ACHN (cell line): ENCODE measurements at regions not wholly inside any gene's neighbourhood (a gene's known extent, or its start where the extent isn't known, plus 50 kb on each side); places are given as distances from the start of the nearest gene placed in this dataset.
"Not testable (repeated sequence)": the region's sequence is repeated elsewhere in the genome, so short reads cannot be mapped to it uniquely, and the experiment has no call there.

ENCODE experiments used
- DNase-seq: peaks from one replicate; pipeline ENCODE4 v3.0.0-alpha.2; 2015
- in situ Hi-C: cut with HindIII; loops from 2 replicates; pipeline ENCODE4 v1.10.0; 2017; ENCODE audit warnings: low sequenced_read_pairs, low pct_ligation_motif_present, low pct_unique_long_range_greater_than_20kb

GRCh38 chr5:174527916-174528540 is 196.4 kb upstream of the MSX2 start:
- DNase-seq: no peak
- in situ Hi-C loops: no loop called here

GRCh38 chr5:174528821-174529544 is 195.4 kb upstream of the MSX2 start:
- in situ Hi-C loops: no loop called here
- no peak for DNase-seq

DNA sequence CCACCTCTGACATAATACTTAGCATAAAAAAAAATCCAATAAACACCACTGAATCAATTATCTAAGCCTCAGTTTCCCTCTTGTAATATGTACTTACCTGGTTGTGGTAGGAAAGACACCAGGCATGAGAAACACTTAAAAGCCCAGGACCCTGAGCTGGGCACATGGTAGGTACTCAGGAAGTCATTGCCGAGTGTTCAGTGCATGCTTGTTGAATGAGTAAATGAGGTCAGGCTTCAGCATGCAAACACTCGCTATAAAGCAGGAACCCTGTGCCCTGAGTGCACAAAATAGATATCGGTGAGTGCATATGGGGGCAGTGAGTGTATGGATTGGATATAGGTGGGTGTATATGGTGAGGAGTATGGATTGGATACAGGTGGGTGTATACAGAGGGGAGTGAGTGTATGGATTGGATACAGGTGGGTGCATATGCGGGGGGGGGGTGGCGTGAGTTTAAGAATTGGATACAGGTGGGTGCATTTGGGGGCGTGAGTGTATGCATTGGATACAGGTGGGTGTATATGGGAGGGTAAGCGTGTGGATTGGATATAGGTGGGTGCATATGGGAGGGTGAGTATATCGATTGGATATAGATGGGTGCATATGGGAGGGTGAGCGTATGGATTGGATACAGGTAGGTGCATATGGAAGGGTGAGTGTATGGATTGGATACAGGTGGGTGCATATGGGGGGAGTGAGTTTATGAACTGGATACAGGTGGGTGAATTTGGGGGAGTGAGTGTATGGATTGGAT is 194.3 kb upstream of the MSX2 start:
- in situ Hi-C loops: no loop called here
- DNase-seq: no peak

GRCh38 chr5:174531782-174532191 is 192.6 kb upstream of the MSX2 start:
- DNase-seq: peak; percentile 51
- in situ Hi-C loops: no loop called here

DNA sequence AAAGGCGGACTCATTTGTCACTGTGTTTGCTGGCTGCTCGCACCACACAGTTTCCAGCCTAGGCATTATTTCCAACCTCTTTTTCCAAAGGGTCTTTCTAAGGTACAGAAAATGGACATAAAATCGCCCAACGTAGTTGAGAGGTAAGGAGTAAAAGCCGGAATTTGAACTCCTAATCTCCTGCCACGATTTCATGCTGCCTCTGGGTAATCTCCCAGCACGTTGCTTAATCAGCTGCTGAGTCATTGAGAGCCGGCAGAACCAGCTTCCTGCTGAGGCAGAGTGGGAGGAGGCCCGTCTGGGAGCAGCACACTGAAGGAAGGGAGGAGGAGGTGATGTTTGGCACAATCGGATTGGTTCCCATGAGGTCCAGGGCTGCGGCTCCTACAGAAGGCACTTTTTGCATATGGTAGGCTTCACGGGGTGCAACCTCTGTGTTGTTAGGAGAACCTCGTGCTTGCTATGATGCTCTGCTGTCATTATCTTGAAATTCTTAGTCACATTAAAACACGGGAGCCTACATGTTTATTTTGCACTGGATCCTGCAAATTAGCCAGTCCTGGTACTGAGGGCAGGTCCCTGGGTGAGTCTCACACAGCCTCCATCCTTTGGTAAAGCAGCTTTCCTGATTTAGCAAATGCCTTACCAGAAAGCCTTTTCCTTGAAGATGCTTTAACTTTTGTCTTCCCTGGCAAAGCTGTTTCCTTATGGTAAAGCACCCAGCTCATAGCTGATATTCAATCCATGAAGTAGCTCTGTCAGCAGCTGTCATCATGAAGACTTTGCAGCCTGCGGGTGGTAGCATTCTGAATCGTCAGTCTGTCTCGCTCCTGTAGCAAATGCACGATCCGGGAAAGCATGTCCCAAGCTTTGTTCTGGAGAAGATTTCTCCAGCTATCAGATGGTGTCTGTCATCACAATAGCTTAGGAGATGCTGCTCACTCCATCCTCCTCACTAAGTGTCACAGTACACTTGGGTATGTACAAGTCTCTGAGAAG is 191.6 kb upstream of the MSX2 start:
- in situ Hi-C loops: no loop called here
- peak; percentile 84 for DNase-seq

- DNase-seq: no peak
- in situ Hi-C loops: no loop called here
These were observed 190.6 kb upstream of the MSX2 start for GRCh38 chr5:174533751-174534241.

DNA sequence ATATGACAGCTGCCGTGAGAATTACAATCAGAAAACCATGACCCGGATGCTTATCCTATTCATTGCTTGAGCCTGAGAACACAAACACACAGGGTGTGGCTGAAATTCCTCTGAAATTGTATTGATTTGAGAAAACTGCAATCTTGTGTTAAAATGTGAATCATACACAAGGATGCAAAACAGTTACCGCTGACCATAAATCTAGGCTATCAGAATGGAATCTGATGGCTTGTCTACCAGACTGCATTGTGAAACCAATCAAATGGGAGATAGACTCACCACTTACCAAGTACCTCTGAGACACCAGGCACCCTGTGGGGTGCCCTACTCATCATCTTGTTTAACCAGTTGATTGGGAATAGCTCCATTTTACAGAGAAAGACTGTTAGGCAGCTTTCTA is 188.7 kb upstream of the MSX2 start:
- in situ Hi-C loops: no loop called here
- DNase-seq: no peak

GRCh38 chr5:174539823-174540222 is 184.6 kb upstream of the MSX2 start:
- in situ Hi-C loops, DNase-seq: not testable (repeated sequence)

DNA sequence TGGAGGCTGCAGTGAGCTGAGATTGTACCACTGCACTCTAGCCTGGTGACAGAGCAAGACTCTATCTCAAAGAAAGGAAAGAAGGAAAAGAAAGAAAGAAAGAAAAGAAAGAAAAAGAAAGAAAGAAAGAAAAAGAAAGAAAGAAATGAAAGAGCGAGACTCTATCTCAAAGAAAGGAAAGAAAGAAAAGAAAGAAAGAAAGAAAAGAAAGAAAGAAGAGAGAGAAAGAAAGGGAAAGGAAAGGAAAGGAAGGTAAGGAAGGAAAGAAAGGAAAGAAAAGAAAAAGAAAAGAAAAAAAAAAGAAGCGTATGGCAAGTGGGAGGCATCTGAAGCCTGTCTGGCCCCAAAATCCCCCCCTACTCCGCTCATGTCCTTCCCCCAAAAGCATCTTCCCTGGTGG is 182.3 kb upstream of the MSX2 start:
- DNase-seq: no peak

GRCh38 chr5:174542471-174542870 is 181.9 kb upstream of the MSX2 start:
- DNase-seq: no peak
- in situ Hi-C loops: no loop called here

More for the DNA sequence above, 182.3 kb upstream of the MSX2 start:
- in situ Hi-C loops: no loop called here

DNA sequence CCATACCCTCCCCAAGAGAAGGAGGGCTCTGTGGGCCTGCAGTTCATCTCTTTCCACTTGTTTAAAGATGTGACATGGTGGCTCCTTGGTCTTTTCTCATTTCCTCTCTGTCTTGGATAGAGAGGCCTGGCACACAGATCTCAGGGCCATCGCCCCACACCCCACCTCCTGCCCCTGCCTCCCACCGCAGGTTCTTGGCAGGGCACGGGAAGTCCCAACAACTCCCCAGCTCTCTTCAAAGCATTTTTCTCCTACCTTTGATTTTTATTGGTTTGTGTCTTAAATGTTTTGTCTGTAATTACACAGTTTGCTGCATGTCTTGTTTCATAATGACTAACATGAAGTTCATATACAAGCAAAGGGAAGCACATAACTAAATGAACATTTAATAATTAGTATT is 178.5 kb upstream of the MSX2 start:
- in situ Hi-C loops: no loop called here

DNA sequence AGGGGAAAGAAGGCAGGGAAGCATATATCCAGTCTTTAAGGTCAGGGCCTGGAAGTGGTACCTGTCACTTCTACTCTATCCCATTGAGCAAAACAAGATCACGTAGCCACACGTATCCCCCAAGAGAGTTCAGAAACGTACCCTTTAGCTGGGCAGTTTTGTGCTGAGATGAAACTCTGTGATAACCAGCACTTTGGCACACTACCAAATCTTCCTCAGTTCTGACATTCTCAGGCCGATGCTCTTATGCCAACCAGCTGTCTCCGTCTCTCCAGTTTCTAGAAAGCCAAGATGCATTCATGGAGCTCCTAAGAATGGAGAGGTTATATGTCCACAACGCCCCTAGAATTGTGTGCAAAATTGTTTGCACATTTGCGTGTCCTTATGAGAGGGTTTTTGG is 176.6 kb upstream of the MSX2 start:
- DNase-seq: no peak
- in situ Hi-C loops: no loop called here

More for the DNA sequence above, 178.5 kb upstream of the MSX2 start:
- DNase-seq: no peak

- in situ Hi-C loops: no loop called here
- no peak for DNase-seq
These were observed 175.1 kb upstream of the MSX2 start for GRCh38 chr5:174549254-174549653.

DNA sequence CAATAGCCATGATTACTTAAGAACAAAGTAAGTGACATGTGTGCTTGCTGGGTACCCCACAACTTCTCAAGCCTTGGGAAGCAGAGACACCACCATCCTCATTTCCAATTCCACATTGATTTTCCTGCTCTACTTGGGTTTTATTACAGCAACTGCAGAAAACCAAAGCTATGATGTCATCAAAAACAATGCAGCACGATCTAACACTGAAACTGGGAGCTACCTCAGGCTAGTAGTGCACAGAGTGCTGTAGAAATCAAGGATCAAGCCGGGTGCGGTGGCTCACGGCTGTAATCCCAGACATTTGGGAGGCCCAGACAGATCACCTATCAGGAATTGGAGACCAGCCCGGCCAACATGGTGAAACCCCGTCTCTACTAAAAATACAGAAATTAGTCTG is 174.4 kb upstream of the MSX2 start:
- no peak for DNase-seq
- in situ Hi-C loops: no loop called here

- in situ Hi-C loops: no loop called here
- no peak for DNase-seq
These were observed 172.0 kb upstream of the MSX2 start for GRCh38 chr5:174552428-174552827.

- in situ Hi-C loops: no loop called here
- no peak for DNase-seq
These were observed 170.8 kb upstream of the MSX2 start for GRCh38 chr5:174553556-174553955.

GRCh38 chr5:174555726-174556125 is 168.7 kb upstream of the MSX2 start:
- in situ Hi-C loops: no loop called here
- DNase-seq: no peak

GRCh38 chr5:174556756-174557155 is 167.6 kb upstream of the MSX2 start:
- no peak for DNase-seq
- in situ Hi-C loops: no loop called here
